ENCODE measurements at regions not wholly inside any gene's neighbourhood (a gene's known extent, or its start where the extent isn't known, plus 50 kb on each side); places are given as distances from the start of the nearest gene placed in this dataset.
A peak's percentile ranks its signal among the peaks of the same experiment; 100 is the strongest.

DNA sequence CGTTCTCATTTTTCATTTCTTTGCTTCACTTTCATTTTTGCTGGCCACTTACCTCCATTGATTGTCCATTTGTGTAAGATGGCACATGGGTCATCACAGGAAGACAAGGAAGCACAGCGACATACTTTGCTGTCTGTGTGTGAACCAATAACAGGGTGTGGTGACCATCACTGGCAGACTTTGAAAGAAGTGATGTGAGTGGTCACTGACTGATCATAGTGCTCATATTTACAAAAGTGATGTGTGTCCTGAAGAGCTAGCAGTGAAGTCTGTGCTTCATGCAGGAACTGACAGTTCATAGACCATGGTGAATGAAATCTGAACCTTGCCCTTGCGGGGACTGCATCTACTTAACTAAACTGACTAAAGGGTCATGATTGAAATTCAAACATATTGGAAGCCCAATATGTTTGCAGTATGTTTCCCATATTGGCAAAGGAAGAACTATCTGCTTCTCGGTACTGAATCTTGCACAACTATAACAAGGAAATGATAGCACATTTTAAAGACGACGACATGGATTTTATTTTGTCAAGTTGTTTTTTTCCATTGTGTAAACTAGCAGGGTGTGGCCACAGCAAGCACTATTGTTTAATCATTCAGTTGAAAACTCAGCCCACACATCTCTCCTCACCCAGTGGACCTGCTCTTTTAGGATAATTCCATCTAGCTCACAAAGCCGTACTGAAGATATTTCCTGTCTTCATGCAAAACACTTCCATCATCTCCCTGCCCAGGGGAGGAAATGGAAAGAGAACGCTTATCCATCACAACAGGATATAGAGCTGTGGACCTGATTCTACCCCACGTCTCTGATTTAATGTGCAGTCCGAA lies 232.0 kb upstream of the ANKRD55 start (continued):
- TF ChIP-seq, protein P1, sequence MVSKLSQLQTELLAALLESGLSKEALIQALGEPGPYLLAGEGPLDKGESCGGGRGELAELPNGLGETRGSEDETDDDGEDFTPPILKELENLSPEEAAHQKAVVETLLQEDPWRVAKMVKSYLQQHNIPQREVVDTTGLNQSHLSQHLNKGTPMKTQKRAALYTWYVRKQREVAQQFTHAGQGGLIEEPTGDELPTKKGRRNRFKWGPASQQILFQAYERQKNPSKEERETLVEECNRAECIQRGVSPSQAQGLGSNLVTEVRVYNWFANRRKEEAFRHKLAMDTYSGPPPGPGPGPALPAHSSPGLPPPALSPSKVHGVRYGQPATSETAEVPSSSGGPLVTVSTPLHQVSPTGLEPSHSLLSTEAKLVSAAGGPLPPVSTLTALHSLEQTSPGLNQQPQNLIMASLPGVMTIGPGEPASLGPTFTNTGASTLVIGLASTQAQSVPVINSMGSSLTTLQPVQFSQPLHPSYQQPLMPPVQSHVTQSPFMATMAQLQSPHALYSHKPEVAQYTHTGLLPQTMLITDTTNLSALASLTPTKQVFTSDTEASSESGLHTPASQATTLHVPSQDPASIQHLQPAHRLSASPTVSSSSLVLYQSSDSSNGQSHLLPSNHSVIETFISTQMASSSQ (IDR thresholded peaks at IDR 0.05; ENCODE audit: low read depth), result 0 out of 2 replicates have a peak, but pooled peaks have one; percentile 45
- TF ChIP-seq, protein P1 (CRISPR knock-in tag; IDR thresholded peaks at IDR 0.05; ENCODE audit: borderline replicate concordance), result peak; percentile 56; the same call in 1 of the 2 replicates
- TF ChIP-seq, protein P2, sequence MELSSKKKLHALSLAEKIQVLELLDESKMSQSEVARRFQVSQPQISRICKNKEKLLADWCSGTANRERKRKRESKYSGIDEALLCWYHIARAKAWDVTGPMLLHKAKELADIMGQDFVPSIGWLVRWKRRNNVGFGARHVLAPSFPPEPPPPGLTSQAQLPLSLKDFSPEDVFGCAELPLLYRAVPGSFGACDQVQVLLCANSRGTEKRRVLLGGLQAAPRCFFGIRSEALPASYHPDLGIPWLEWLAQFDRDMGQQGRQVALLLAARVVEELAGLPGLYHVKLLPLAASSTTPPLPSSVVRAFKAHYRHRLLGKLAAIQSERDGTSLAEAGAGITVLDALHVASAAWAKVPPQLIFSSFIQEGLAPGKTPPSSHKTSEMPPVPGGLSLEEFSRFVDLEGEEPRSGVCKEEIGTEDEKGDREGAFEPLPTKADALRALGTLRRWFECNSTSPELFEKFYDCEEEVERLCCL (CRISPR knock-in tag; IDR thresholded peaks at IDR 0.05; ENCODE audit: borderline replicate concordance), result no peak
- TF ChIP-seq, protein P3, sequence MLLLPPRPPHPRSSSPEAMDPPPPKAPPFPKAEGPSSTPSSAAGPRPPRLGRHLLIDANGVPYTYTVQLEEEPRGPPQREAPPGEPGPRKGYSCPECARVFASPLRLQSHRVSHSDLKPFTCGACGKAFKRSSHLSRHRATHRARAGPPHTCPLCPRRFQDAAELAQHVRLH (CRISPR knock-in tag; IDR thresholded peaks at IDR 0.05; ENCODE audit: borderline replicate concordance, low read depth), result peak; percentile 58; the same call in 1 of the 2 replicates
- TF ChIP-seq KLF13 (CRISPR knock-in tag; IDR thresholded peaks at IDR 0.05) (no peak), ZNF451 (CRISPR knock-in tag; IDR thresholded peaks at IDR 0.05) (no peak), ZNF274 (CRISPR knock-in tag; IDR thresholded peaks at IDR 0.05) (no peak), MBNL3 (CRISPR knock-in tag; conservative IDR thresholded peaks at IDR 0.05) (no peak), ZNF331 (CRISPR knock-in tag; IDR thresholded peaks at IDR 0.05) (peak; percentile 69), ZNF33A (CRISPR knock-in tag; IDR thresholded peaks at IDR 0.05; ENCODE audit: borderline replicate concordance) (no peak), ZNF569 (CRISPR knock-in tag; IDR thresholded peaks at IDR 0.05; ENCODE audit: borderline replicate concordance) (no peak), ZNF446 (CRISPR knock-in tag; IDR thresholded peaks at IDR 0.05) (no peak), IKZF4 (CRISPR knock-in tag; IDR thresholded peaks at IDR 0.05; ENCODE audit: borderline replicate concordance, low read depth, not compliant biosample characterization) (no peak), ZNF468 (CRISPR knock-in tag; IDR thresholded peaks at IDR 0.05) (no peak), ETV6 (CRISPR knock-in tag; conservative IDR thresholded peaks at IDR 0.05) (no peak), ZNF546 (CRISPR knock-in tag; conservative IDR thresholded peaks at IDR 0.05) (no peak), ZNF121 (CRISPR knock-in tag; IDR thresholded peaks at IDR 0.05) (no peak), RBM22 (optimal IDR thresholded peaks at IDR 0.05; ENCODE audit: low read length) (no peak), ZNF558 (CRISPR knock-in tag; IDR thresholded peaks at IDR 0.05; ENCODE audit: borderline replicate concordance) (no peak), CC2D1A (CRISPR knock-in tag; IDR thresholded peaks at IDR 0.05) (no peak)
- TF ChIP-seq, protein P4, sequence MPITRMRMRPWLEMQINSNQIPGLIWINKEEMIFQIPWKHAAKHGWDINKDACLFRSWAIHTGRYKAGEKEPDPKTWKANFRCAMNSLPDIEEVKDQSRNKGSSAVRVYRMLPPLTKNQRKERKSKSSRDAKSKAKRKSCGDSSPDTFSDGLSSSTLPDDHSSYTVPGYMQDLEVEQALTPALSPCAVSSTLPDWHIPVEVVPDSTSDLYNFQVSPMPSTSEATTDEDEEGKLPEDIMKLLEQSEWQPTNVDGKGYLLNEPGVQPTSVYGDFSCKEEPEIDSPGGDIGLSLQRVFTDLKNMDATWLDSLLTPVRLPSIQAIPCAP (CRISPR knock-in tag; IDR thresholded peaks at IDR 0.05; ENCODE audit: low read depth), result no peak
- TF ChIP-seq, protein P5, sequence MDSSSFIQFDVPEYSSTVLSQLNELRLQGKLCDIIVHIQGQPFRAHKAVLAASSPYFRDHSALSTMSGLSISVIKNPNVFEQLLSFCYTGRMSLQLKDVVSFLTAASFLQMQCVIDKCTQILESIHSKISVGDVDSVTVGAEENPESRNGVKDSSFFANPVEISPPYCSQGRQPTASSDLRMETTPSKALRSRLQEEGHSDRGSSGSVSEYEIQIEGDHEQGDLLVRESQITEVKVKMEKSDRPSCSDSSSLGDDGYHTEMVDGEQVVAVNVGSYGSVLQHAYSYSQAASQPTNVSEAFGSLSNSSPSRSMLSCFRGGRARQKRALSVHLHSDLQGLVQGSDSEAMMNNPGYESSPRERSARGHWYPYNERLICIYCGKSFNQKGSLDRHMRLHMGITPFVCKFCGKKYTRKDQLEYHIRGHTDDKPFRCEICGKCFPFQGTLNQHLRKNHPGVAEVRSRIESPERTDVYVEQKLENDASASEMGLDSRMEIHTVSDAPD (CRISPR knock-in tag; IDR thresholded peaks at IDR 0.05), result no peak

Data from HepG2 (cell line).